Liver (tissue), 8 donors: ENCODE measurements at regions not wholly inside any gene's neighbourhood (a gene's known extent, or its start where the extent isn't known, plus 50 kb on each side); places are given as distances from the start of the nearest gene placed in this dataset.

Experiments
- DNase-seq: peaks from one replicate; pipeline ENCODE4 v3.0.0-alpha.2; 2017; ENCODE audit warnings: low spot score
- H3K27ac ChIP-seq, 2 donors: one replicate each; pipeline ENCODE4 v1.7.0; 2013; ENCODE audit warnings: inconsistent platforms in 2 of 2, low read length in 2 of 2, control low read depth in 1 of 2, low read depth in 1 of 2, mild to moderate bottlenecking in 1 of 2
- H3K27me3 ChIP-seq, 4 donors: one replicate each; pipeline versions ENCODE4 v1.6.1 to v1.7.0; 2013; ENCODE audit warnings: low read length in 3 of 4, inconsistent platforms in 1 of 4, mild to moderate bottlenecking in 1 of 4, moderate library complexity in 1 of 4; ENCODE audit not compliant: control insufficient read depth in 4 of 4, insufficient read depth in 4 of 4
- H3K36me3 ChIP-seq, 4 donors: one replicate each; pipeline versions ENCODE4 v1.6.1 to v1.7.0; 2013; ENCODE audit warnings: low read length in 3 of 4, mild to moderate bottlenecking in 3 of 4, low read depth in 1 of 4, moderate library complexity in 1 of 4; ENCODE audit not compliant: control insufficient read depth in 4 of 4, insufficient read depth in 3 of 4
- H3K4me1 ChIP-seq, 4 donors: one replicate each; pipeline versions ENCODE4 v1.6.1 to v1.7.0; 2013; ENCODE audit warnings: low read length in 3 of 4, mild to moderate bottlenecking in 3 of 4, moderate library complexity in 1 of 4; ENCODE audit not compliant: control insufficient read depth in 4 of 4, insufficient read depth in 4 of 4
- H3K4me3 ChIP-seq, 3 donors: one replicate each; pipeline versions ENCODE4 v1.6.1 to v1.7.0; 2013; ENCODE audit warnings: low read length in 3 of 3, control low read depth in 1 of 3, low read depth in 1 of 3, mild to moderate bottlenecking in 1 of 3
- H3K9ac ChIP-seq, 2 donors: one replicate each; pipeline ENCODE4 v1.7.0; 2013; ENCODE audit warnings: low read length in 2 of 2, mild to moderate bottlenecking in 2 of 2, moderate library complexity in 2 of 2, control low read depth in 1 of 2, low read depth in 1 of 2
- H3K9me3 ChIP-seq, 4 donors: one replicate each; pipeline versions ENCODE4 v1.6.1 to v1.7.0; 2013; ENCODE audit warnings: low read length in 3 of 4; ENCODE audit not compliant: control insufficient read depth in 4 of 4
- CTCF ChIP-seq: fragments of 150-350 bp; IDR thresholded peaks from 2 replicates; pipeline ENCODE4 v1.5.1; 2017; ENCODE audit warnings: improper control_type of control experiment, low read depth, low read length; ENCODE audit not compliant: missing input control
- GABPA ChIP-seq, 2 donors: IDR thresholded peaks in 1 of 2; conservative IDR thresholded peaks in 1 of 2; 2 replicates each; pipeline ENCODE4 v1.6.1; 2016; ENCODE audit warnings: antibody characterized with exemption in 2 of 2, mild to moderate bottlenecking in 1 of 2, moderate library complexity in 1 of 2
- JUND ChIP-seq, 2 donors: IDR thresholded peaks; 2 replicates each; pipeline ENCODE4 v1.6.1; 2016; ENCODE audit warnings: antibody characterized with exemption in 2 of 2
- SP1 ChIP-seq: IDR thresholded peaks from 2 replicates; pipeline ENCODE4 v1.6.1; 2018; ENCODE audit warnings: antibody characterized with exemption, mild to moderate bottlenecking
- YY1 ChIP-seq: IDR thresholded peaks from 2 replicates; pipeline ENCODE4 v1.6.1; 2016; ENCODE audit warnings: antibody characterized with exemption, mild to moderate bottlenecking
- WGBS: extraction: QIAGEN DNeasy Blood & Tissue Kit; methylation state at CpG from one replicate; pipeline ENCODE4 v1.1.7; 2013; 5-methylcytosine and 5-hydroxymethylcytosine counted together
- TF ChIP-seq, protein P1 (sequence below): IDR thresholded peaks from 2 replicates; pipeline ENCODE4 v1.6.1; 2016; ENCODE audit warnings: antibody characterized with exemption
- donor health status: healthy.
- donor health status: healthy.
- donor health status: healthy.
- donor health status: healthy.
- donor health status: healthy.

- no peak overlapping the region for H3K9ac ChIP-seq
These were observed 1681.0 kb downstream of the TP53TG3F start for GRCh38 chr16:35140293-35140986.

DNA sequence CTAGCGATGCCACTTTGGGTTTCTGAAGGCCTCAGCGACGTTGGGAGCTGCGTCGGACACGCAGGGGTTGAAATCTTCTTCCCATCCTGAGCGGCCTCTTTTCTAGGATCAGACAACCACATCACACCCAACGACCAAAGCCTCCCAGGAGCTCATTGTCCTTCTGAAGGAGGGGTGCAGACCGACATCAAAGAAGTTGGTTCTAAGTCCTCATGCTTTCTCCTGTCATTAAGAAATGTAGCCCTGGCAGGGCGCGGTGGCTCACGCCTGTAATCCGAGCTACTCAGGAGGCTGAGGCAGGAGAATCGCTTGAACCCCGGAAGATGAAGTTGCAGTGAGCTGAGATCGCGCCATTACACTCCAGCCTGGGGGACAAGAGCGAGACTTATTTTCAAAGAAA is 1681.9 kb downstream of the TP53TG3F start:
- no peaks in the 10 kb centered on the region for H3K27me3 ChIP-seq
- no peak for TF ChIP-seq JUND (IDR thresholded peaks at IDR 0.05)
- TF ChIP-seq, protein P1, sequence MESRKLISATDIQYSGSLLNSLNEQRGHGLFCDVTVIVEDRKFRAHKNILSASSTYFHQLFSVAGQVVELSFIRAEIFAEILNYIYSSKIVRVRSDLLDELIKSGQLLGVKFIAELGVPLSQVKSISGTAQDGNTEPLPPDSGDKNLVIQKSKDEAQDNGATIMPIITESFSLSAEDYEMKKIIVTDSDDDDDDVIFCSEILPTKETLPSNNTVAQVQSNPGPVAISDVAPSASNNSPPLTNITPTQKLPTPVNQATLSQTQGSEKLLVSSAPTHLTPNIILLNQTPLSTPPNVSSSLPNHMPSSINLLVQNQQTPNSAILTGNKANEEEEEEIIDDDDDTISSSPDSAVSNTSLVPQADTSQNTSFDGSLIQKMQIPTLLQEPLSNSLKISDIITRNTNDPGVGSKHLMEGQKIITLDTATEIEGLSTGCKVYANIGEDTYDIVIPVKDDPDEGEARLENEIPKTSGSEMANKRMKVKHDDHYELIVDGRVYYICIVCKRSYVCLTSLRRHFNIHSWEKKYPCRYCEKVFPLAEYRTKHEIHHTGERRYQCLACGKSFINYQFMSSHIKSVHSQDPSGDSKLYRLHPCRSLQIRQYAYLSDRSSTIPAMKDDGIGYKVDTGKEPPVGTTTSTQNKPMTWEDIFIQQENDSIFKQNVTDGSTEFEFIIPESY, result no peak
- H3K27ac ChIP-seq, result no peak overlapping the region
- no peak overlapping the region for H3K9ac ChIP-seq
- no peaks in the 10 kb centered on the region for H3K4me1 ChIP-seq
- WGBS, result 75% methylated on average over 18 of the region's 18 CpGs
- DNase-seq, result no peak
- peaks cover 0 to 7% (median 2%) of the 10 kb centered on the region in 4 donors for H3K9me3 ChIP-seq
- H3K4me3 ChIP-seq, result no peak overlapping the region
- no peaks in the 10 kb centered on the region for H3K36me3 ChIP-seq

More at GRCh38 chr16:35140293-35140986, 1681.0 kb downstream of the TP53TG3F start:
- no peak for DNase-seq
- Histone ChIP-seq H3K27ac (no peak overlapping the region), H3K27me3 (no peaks in the 10 kb centered on the region), H3K9me3 (peaks cover 0 to 7% (median 2%) of the 10 kb centered on the region in 4 donors), H3K36me3 (no peaks in the 10 kb centered on the region), H3K4me3 (no peak overlapping the region), H3K4me1 (no peaks in the 10 kb centered on the region)
- no peak for TF ChIP-seq JUND (IDR thresholded peaks at IDR 0.05)
- WGBS, result 75% methylated on average over 33 of the region's 33 CpGs

DNA sequence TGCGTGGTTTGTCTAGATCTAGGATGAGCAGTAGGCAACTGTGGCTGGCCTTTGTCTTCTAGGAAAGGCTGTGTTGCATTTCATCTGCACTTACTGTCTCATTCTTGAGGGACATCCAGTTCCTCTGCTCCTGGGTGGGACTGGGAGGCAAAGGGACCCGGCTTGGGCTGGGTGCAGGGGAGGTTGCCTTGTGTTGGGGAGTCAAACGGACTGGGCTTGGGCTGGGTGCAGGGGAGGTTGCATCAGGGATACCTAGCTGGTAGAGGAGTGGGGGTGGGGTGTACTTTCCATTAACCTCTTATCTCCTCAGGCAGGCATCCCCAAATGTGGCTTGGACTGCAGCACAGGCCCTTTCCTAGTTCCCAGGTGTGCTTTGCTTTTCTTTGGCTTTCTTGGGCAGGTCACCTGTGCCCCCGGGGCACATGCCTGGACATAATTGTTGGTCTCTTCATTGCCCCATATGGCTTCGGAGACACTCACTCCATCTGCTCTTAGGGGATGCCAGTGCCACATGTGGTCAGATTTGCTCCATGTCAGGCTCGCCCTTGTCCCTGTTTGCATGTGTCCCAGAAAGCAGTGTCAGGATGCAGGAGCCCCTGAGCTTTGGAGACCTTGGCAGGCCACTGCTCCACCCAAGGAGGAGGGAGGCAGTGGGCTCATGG is 1682.9 kb downstream of the TP53TG3F start:
- Histone ChIP-seq H3K4me3 (no peak overlapping the region), H3K9ac (no peak overlapping the region), H3K27me3 (no peaks in the 10 kb centered on the region), H3K27ac (no peak overlapping the region), H3K9me3 (peaks cover 0 to 9% (median 2%) of the 10 kb centered on the region in 4 donors), H3K4me1 (no peaks in the 10 kb centered on the region), H3K36me3 (no peaks in the 10 kb centered on the region)
- DNase-seq, result no peak
- 56% methylated on average over 6 of the region's 6 CpGs for WGBS
- TF ChIP-seq GABPA (IDR thresholded peaks at IDR 0.05 in 1 of 2, conservative IDR thresholded peaks at IDR 0.05 in 1 of 2) (no peak), SP1 (no peak), CTCF (no peak), YY1 (no peak)
- TF ChIP-seq, protein P1, result no peak
